ENCODE measurements at regions not wholly inside any gene's neighbourhood (a gene's known extent, or its start where the extent isn't known, plus 50 kb on each side); places are given as distances from the start of the nearest gene placed in this dataset.
"Not testable (repeated sequence)": the region's sequence is repeated elsewhere in the genome, so short reads cannot be mapped to it uniquely, and the experiment has no call there.

- Histone ChIP-seq H3K27ac (no peak overlapping the region), H3K36me3 (no peaks in the 10 kb centered on the region), H3K4me3 (no peak overlapping the region), H3K27me3 (replicated peaks; ENCODE audit: insufficient read depth) (no peaks in the 10 kb centered on the region), H3K9me3 (no peaks in the 10 kb centered on the region), H3K4me1 (ENCODE audit: control insufficient read depth in 1 of 2, low read depth in 2 of 2) (no peaks in the 10 kb centered on the region)
- no peak for TF ChIP-seq CTCF (IDR thresholded peaks at IDR 0.05)
- no peak for DNase-seq (ENCODE audit: low spot score)
- no peak for ATAC-seq (ENCODE audit: insufficient number of reproducible peaks, low FRiP score, low read depth)
Observed at GRCh38 chrX:42188730-42189129, 265.4 kb upstream of the CASK start.

GRCh38 chrX:42176789-42177188 lies 253.4 kb upstream of the CASK start:
- ATAC-seq (ENCODE audit: insufficient number of reproducible peaks, low FRiP score, low read depth) (no peak), DNase-seq (ENCODE audit: low spot score) (no peak)
- no peak for TF ChIP-seq CTCF (IDR thresholded peaks at IDR 0.05)
- no peak overlapping the region for H3K27ac ChIP-seq
- no peaks in the 10 kb centered on the region for H3K36me3 ChIP-seq
- no peak overlapping the region for H3K4me3 ChIP-seq
- H3K9me3 ChIP-seq: no peaks in the 10 kb centered on the region
- no peaks in the 10 kb centered on the region for H3K27me3 ChIP-seq (replicated peaks; ENCODE audit: insufficient read depth)
- H3K4me1 ChIP-seq (ENCODE audit: control insufficient read depth in 1 of 2, low read depth in 2 of 2): no peaks in the 10 kb centered on the region

- no peaks in the 10 kb centered on the region for H3K9me3 ChIP-seq
- TF ChIP-seq CTCF (IDR thresholded peaks at IDR 0.05): no peak
- no peak overlapping the region for H3K4me3 ChIP-seq
- DNase-seq (ENCODE audit: low spot score): no peak
- H3K36me3 ChIP-seq: no peaks in the 10 kb centered on the region
- no peaks in the 10 kb centered on the region for H3K27me3 ChIP-seq (replicated peaks; ENCODE audit: insufficient read depth)
- H3K4me1 ChIP-seq (ENCODE audit: control insufficient read depth in 1 of 2, low read depth in 2 of 2): no peaks in the 10 kb centered on the region
- H3K27ac ChIP-seq: no peak overlapping the region
- no peak for ATAC-seq (ENCODE audit: insufficient number of reproducible peaks, low FRiP score, low read depth)
Observed at GRCh38 chrX:42175843-42176242, 252.5 kb upstream of the CASK start.

GRCh38 chrX:42157923-42158322 lies 234.6 kb upstream of the CASK start:
- DNase-seq (ENCODE audit: low spot score); H3K36me3 ChIP-seq; H3K4me3 ChIP-seq; H3K27me3 ChIP-seq (replicated peaks; ENCODE audit: insufficient read depth); ATAC-seq (ENCODE audit: insufficient number of reproducible peaks, low FRiP score, low read depth); H3K4me1 ChIP-seq (ENCODE audit: control insufficient read depth in 1 of 2, low read depth in 2 of 2); H3K27ac ChIP-seq; H3K9me3 ChIP-seq: not testable (repeated sequence)

GRCh38 chrX:42151808-42152207 lies 228.5 kb upstream of the CASK start:
- no peak overlapping the region for H3K4me3 ChIP-seq

More at GRCh38 chrX:42151808-42152207, 228.5 kb upstream of the CASK start:
- no peak for TF ChIP-seq CTCF (IDR thresholded peaks at IDR 0.05)
- ATAC-seq (ENCODE audit: insufficient number of reproducible peaks, low FRiP score, low read depth) (no peak), DNase-seq (ENCODE audit: low spot score) (no peak)
- no peaks in the 10 kb centered on the region for H3K4me1 ChIP-seq (ENCODE audit: control insufficient read depth in 1 of 2, low read depth in 2 of 2)
- H3K9me3 ChIP-seq: no peaks in the 10 kb centered on the region
- H3K36me3 ChIP-seq: no peaks in the 10 kb centered on the region
- no peaks in the 10 kb centered on the region for H3K27me3 ChIP-seq (replicated peaks; ENCODE audit: insufficient read depth)
- H3K27ac ChIP-seq: no peak overlapping the region

Data from thoracic aorta (tissue), 2 donors.